ENCODE measurements at regions not wholly inside any gene's neighbourhood (a gene's known extent, or its start where the extent isn't known, plus 50 kb on each side); places are given as distances from the start of the nearest gene placed in this dataset.
A peak's percentile ranks its signal among the peaks of the same experiment; 100 is the strongest.

DNA sequence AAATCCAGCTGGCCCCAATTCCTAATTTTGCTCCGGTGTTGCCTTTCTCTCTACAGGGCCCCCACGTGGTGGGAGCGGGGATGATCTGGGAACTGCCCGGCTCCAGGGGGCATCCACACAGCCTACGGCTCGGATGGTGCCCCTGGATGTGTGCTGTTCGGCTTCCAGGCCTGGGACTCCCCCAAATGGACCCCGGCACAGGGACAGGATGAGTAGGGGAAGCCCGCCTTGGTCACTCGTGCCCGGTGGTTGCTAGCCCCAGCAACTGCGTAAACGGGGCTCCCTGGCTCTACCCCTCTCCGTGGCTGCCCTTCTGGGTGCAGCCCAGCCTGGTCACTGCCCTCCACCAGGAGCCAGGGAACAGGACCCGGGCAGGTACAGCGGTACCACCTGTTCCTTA lies 111.5 kb downstream of the TEX26 start:
- Mint-ChIP-seq H3K27me3 (ENCODE audit: insufficient read depth, low read depth, poor library complexity) (peaks cover 5% of the 10 kb centered on the region), H3K4me1 (peaks cover 3% of the 10 kb centered on the region), H3K36me3 (ENCODE audit: low read depth) (no peaks in the 10 kb centered on the region), H3K4me3 (no peak overlapping the region), H3K27ac (no peak overlapping the region), H3K9me3 (no peaks in the 10 kb centered on the region)
- ATAC-seq (peak; percentile 88), DNase-seq (ENCODE audit: low spot score) (peak; percentile 82)
- peak overlapping the region; percentile 6; the same call in 1 of the 2 replicates for H3K4me2 ChIP-seq
- peaks cover 8% of the 10 kb centered on the region; the same call in 1 of the 2 replicates for H3K4me1 ChIP-seq (ENCODE audit: insufficient read depth)
- TF ChIP-seq CREB1 (CRISPR knock-in tag; IDR thresholded peaks at IDR 0.05; ENCODE audit: low read depth) = no peak
- TF ChIP-seq, protein P1, sequence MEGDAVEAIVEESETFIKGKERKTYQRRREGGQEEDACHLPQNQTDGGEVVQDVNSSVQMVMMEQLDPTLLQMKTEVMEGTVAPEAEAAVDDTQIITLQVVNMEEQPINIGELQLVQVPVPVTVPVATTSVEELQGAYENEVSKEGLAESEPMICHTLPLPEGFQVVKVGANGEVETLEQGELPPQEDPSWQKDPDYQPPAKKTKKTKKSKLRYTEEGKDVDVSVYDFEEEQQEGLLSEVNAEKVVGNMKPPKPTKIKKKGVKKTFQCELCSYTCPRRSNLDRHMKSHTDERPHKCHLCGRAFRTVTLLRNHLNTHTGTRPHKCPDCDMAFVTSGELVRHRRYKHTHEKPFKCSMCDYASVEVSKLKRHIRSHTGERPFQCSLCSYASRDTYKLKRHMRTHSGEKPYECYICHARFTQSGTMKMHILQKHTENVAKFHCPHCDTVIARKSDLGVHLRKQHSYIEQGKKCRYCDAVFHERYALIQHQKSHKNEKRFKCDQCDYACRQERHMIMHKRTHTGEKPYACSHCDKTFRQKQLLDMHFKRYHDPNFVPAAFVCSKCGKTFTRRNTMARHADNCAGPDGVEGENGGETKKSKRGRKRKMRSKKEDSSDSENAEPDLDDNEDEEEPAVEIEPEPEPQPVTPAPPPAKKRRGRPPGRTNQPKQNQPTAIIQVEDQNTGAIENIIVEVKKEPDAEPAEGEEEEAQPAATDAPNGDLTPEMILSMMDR (conservative IDR thresholded peaks at IDR 0.05; ENCODE audit: low read depth in 2 of 2) = peak; percentile 47 to 66
- peak overlapping the region; percentile 29; the same call in 1 of the 2 replicates for H3K4me3 ChIP-seq
- H4K20me1 ChIP-seq (replicated peaks; ENCODE audit: insufficient read depth) = no peaks in the 10 kb centered on the region
- H3K36me3 ChIP-seq (ENCODE audit: insufficient read depth) = no peaks in the 10 kb centered on the region
- H3K27ac ChIP-seq (ENCODE audit: low read depth) = no peak overlapping the region
- H3K9me2 ChIP-seq (ENCODE audit: insufficient read depth) = no peaks in the 10 kb centered on the region
- peak overlapping the region; percentile 57; the same call in 1 of the 2 replicates for H2AFZ ChIP-seq
- no peaks in the 10 kb centered on the region for H3K79me2 ChIP-seq (replicated peaks; ENCODE audit: insufficient read depth)
- no peaks in the 10 kb centered on the region for H3F3A ChIP-seq (replicated peaks; ENCODE audit: low read depth)
- H3K27me3 ChIP-seq (ENCODE audit: insufficient read depth) = no peaks in the 10 kb centered on the region

DNA sequence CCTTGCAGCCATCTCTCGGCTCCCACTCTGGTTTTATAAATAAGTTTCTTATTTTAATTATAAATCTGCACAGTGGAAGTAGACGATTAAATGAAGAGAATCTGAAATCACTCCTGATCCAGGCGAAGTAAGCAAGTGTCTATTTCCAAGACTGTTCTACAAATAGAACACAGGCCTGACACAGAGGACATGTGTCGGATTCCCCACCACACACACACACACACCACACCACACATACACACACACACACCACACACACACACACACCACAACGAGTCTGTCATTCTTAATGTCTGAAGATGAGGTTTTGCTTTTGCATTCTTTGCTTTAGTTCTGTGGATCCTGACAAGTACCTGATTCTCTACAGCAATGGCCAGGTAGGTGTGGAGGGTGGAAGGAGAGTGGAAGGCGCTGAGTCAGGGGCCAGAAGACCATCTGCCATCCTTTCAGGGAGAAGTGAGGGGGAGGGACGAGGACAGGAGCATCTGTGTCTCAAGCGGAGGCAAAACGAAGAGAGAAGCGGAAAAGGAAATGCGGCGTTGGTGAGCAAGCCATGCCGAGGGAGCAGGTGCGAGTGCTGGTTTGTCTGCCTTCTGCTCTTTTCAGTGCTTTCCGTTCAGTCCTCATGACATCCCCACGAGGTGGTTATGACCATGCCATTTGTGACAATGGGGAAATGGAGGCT lies 110.2 kb downstream of the TEX26 start:
- Histone ChIP-seq H3K79me2 (replicated peaks; ENCODE audit: insufficient read depth) (no peaks in the 10 kb centered on the region), H3K9me2 (ENCODE audit: insufficient read depth) (no peaks in the 10 kb centered on the region), H3K4me1 (ENCODE audit: insufficient read depth) (no peaks in the 10 kb centered on the region), H2AFZ (no peak overlapping the region), H3K4me2 (no peak overlapping the region), H3K27ac (ENCODE audit: low read depth) (no peak overlapping the region), H3K36me3 (ENCODE audit: insufficient read depth) (no peaks in the 10 kb centered on the region), H4K20me1 (replicated peaks; ENCODE audit: insufficient read depth) (no peaks in the 10 kb centered on the region), H3F3A (replicated peaks; ENCODE audit: low read depth) (no peaks in the 10 kb centered on the region), H3K4me3 (no peak overlapping the region), H3K27me3 (ENCODE audit: insufficient read depth) (no peaks in the 10 kb centered on the region)
- ATAC-seq (no peak), DNase-seq (ENCODE audit: low spot score) (no peak)
- Mint-ChIP-seq H3K9me3 (no peaks in the 10 kb centered on the region), H3K4me3 (no peak overlapping the region), H3K36me3 (ENCODE audit: low read depth) (no peaks in the 10 kb centered on the region), H3K27ac (no peak overlapping the region), H3K27me3 (ENCODE audit: insufficient read depth, low read depth, poor library complexity) (peaks cover 5% of the 10 kb centered on the region), H3K4me1 (peaks cover 3% of the 10 kb centered on the region)
- no peak for TF ChIP-seq CREB1 (CRISPR knock-in tag; IDR thresholded peaks at IDR 0.05; ENCODE audit: low read depth)
- TF ChIP-seq STAT1 (IDR thresholded peaks at IDR 0.05; ENCODE audit: unreplicated experiment) = no peak
- no peak for TF ChIP-seq ZNF331 (CRISPR knock-in tag; IDR thresholded peaks at IDR 0.05; ENCODE audit: low read depth)
- no peak for TF ChIP-seq EZH2phosphoT487 (IDR thresholded peaks at IDR 0.05; ENCODE audit: unreplicated experiment)
- TF ChIP-seq, protein P2, sequence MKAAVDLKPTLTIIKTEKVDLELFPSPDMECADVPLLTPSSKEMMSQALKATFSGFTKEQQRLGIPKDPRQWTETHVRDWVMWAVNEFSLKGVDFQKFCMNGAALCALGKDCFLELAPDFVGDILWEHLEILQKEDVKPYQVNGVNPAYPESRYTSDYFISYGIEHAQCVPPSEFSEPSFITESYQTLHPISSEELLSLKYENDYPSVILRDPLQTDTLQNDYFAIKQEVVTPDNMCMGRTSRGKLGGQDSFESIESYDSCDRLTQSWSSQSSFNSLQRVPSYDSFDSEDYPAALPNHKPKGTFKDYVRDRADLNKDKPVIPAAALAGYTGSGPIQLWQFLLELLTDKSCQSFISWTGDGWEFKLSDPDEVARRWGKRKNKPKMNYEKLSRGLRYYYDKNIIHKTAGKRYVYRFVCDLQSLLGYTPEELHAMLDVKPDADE (IDR thresholded peaks at IDR 0.05) = no peak
- TF ChIP-seq, protein P1 (conservative IDR thresholded peaks at IDR 0.05; ENCODE audit: low read depth in 2 of 2) = no peak
- TF ChIP-seq NANOG (IDR thresholded peaks at IDR 0.05; ENCODE audit: borderline replicate concordance) = no peak
- TF ChIP-seq, protein P3, sequence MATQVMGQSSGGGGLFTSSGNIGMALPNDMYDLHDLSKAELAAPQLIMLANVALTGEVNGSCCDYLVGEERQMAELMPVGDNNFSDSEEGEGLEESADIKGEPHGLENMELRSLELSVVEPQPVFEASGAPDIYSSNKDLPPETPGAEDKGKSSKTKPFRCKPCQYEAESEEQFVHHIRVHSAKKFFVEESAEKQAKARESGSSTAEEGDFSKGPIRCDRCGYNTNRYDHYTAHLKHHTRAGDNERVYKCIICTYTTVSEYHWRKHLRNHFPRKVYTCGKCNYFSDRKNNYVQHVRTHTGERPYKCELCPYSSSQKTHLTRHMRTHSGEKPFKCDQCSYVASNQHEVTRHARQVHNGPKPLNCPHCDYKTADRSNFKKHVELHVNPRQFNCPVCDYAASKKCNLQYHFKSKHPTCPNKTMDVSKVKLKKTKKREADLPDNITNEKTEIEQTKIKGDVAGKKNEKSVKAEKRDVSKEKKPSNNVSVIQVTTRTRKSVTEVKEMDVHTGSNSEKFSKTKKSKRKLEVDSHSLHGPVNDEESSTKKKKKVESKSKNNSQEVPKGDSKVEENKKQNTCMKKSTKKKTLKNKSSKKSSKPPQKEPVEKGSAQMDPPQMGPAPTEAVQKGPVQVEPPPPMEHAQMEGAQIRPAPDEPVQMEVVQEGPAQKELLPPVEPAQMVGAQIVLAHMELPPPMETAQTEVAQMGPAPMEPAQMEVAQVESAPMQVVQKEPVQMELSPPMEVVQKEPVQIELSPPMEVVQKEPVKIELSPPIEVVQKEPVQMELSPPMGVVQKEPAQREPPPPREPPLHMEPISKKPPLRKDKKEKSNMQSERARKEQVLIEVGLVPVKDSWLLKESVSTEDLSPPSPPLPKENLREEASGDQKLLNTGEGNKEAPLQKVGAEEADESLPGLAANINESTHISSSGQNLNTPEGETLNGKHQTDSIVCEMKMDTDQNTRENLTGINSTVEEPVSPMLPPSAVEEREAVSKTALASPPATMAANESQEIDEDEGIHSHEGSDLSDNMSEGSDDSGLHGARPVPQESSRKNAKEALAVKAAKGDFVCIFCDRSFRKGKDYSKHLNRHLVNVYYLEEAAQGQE (IDR thresholded peaks at IDR 0.05; ENCODE audit: unreplicated experiment) = no peak
